ENCODE measurements at regions not wholly inside any gene's neighbourhood (a gene's known extent, or its start where the extent isn't known, plus 50 kb on each side); places are given as distances from the start of the nearest gene placed in this dataset.

DNA sequence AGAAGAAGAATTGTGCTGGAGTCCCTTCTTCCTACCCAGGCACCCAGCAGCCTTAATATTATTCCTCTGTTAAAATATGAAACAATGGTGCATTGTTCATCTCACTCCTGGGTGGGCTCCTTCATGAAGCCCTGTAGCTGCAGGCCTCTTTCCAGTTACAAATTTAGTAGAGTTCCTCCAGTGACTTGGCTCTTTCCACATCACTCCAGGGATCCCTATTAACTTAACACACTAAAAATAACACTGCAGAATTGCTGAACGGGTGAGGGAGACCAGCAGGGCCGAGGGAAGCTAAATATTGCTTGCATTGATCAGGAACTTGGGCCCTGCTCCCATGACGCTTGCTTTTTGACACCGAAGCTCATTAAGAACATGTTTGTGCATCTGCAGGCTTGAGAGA lies 142.3 kb downstream of the PDCD6IP start:
- TF ChIP-seq, protein P1, sequence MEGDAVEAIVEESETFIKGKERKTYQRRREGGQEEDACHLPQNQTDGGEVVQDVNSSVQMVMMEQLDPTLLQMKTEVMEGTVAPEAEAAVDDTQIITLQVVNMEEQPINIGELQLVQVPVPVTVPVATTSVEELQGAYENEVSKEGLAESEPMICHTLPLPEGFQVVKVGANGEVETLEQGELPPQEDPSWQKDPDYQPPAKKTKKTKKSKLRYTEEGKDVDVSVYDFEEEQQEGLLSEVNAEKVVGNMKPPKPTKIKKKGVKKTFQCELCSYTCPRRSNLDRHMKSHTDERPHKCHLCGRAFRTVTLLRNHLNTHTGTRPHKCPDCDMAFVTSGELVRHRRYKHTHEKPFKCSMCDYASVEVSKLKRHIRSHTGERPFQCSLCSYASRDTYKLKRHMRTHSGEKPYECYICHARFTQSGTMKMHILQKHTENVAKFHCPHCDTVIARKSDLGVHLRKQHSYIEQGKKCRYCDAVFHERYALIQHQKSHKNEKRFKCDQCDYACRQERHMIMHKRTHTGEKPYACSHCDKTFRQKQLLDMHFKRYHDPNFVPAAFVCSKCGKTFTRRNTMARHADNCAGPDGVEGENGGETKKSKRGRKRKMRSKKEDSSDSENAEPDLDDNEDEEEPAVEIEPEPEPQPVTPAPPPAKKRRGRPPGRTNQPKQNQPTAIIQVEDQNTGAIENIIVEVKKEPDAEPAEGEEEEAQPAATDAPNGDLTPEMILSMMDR (conservative IDR thresholded peaks at IDR 0.05) = no peak
- TF ChIP-seq EZH2 (IDR thresholded peaks at IDR 0.05; ENCODE audit: low read depth) = no peak
